ENCODE measurements at regions not wholly inside any gene's neighbourhood (a gene's known extent, or its start where the extent isn't known, plus 50 kb on each side); places are given as distances from the start of the nearest gene placed in this dataset.

DNA sequence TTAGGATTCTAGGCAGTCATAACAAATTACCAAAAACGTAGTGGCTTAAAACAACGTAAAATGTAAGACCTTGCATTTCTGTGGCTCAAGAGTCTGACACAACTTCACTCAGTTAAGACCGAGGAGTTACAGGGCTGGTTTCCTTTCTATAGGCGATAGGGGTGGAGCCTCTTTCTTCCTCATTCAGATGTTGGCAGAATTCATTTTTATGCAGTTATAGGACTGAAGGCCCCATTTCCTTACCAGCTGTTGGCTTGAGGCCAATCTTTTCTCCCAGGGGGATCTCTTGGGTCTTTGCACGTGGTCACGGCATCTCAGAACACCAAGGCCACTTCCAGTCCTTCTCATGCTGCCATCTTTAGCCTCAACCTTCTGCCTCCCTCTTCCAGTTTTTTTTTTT lies 145.2 kb downstream of the KCNJ2 start:
- TF ChIP-seq, protein P1, sequence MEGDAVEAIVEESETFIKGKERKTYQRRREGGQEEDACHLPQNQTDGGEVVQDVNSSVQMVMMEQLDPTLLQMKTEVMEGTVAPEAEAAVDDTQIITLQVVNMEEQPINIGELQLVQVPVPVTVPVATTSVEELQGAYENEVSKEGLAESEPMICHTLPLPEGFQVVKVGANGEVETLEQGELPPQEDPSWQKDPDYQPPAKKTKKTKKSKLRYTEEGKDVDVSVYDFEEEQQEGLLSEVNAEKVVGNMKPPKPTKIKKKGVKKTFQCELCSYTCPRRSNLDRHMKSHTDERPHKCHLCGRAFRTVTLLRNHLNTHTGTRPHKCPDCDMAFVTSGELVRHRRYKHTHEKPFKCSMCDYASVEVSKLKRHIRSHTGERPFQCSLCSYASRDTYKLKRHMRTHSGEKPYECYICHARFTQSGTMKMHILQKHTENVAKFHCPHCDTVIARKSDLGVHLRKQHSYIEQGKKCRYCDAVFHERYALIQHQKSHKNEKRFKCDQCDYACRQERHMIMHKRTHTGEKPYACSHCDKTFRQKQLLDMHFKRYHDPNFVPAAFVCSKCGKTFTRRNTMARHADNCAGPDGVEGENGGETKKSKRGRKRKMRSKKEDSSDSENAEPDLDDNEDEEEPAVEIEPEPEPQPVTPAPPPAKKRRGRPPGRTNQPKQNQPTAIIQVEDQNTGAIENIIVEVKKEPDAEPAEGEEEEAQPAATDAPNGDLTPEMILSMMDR (IDR thresholded peaks at IDR 0.05) = no peak
- TF ChIP-seq POLR2A (IDR thresholded peaks at IDR 0.05) (no peak), POLR2AphosphoS5 (IDR thresholded peaks at IDR 0.05) (no peak), EP300 (IDR thresholded peaks at IDR 0.05) (no peak)
